Ectodermal cell (in vitro differentiated cells): ENCODE measurements at regions not wholly inside any gene's neighbourhood (a gene's known extent, or its start where the extent isn't known, plus 50 kb on each side); places are given as distances from the start of the nearest gene placed in this dataset.

Experiments
- H3K27ac ChIP-seq: 2 replicates; pipeline ENCODE4 v1.7.0; 2013; ENCODE audit warnings: mild to moderate bottlenecking, low read depth, low read length; ENCODE audit not compliant: insufficient read depth, poor library complexity, severe bottlenecking
- H3K27me3 ChIP-seq: 2 replicates; pipeline ENCODE4 v1.7.0; 2013; ENCODE audit warnings: mild to moderate bottlenecking, low read length; ENCODE audit not compliant: insufficient read depth, control insufficient read depth, poor library complexity, severe bottlenecking
- H3K36me3 ChIP-seq: one replicate; pipeline ENCODE4 v1.7.0; 2013; ENCODE audit warnings: low read length; ENCODE audit not compliant: control insufficient read depth, insufficient read depth
- H3K4me1 ChIP-seq: one replicate; pipeline ENCODE4 v1.7.0; 2013; ENCODE audit warnings: low read length; ENCODE audit not compliant: control insufficient read depth, insufficient read depth
- H3K4me3 ChIP-seq: 2 replicates; pipeline ENCODE4 v1.7.0; 2013; ENCODE audit warnings: low read depth, low read length, control low read depth; ENCODE audit not compliant: insufficient read depth
- H3K9me3 ChIP-seq: 2 replicates; pipeline ENCODE4 v1.7.0; 2013; ENCODE audit warnings: mild to moderate bottlenecking, low read length, moderate library complexity; ENCODE audit not compliant: control insufficient read depth
- WGBS, 2 experiments: methylation state at CpG; one replicate each; pipeline ENCODE4 v1.1.7; 2013; ENCODE audit warnings: missing lambda C conversion rate in 2 of 2; 5-methylcytosine and 5-hydroxymethylcytosine counted together

GRCh38 chr3:82715091-82715856 lies 953.8 kb upstream of the GBE1 start:
- Histone ChIP-seq H3K36me3 (no peaks in the 10 kb centered on the region), H3K27ac (no peak overlapping the region), H3K4me3 (no peak overlapping the region), H3K27me3 (no peaks in the 10 kb centered on the region), H3K4me1 (no peaks in the 10 kb centered on the region), H3K9me3 (no peaks in the 10 kb centered on the region)
- 96 to 97% methylated on average over 53 of the region's 53 CpGs for WGBS, 2 experiments

GRCh38 chr3:82707035-82707434 lies 945.6 kb upstream of the GBE1 start:
- H3K36me3 ChIP-seq: no peaks in the 10 kb centered on the region
- no peaks in the 10 kb centered on the region for H3K4me1 ChIP-seq
- no peaks in the 10 kb centered on the region for H3K27me3 ChIP-seq
- H3K9me3 ChIP-seq: no peaks in the 10 kb centered on the region
- WGBS, 2 experiments: 89 to 91% methylated on average over 4 of the region's 4 CpGs
- no peak overlapping the region for H3K27ac ChIP-seq
- no peak overlapping the region for H3K4me3 ChIP-seq

GRCh38 chr3:82685761-82686160 lies 924.3 kb upstream of the GBE1 start:
- 83 to 97% methylated on average over 2 to 3 of the region's 3 CpGs for WGBS, 2 experiments
- Histone ChIP-seq H3K4me3 (no peak overlapping the region), H3K36me3 (no peaks in the 10 kb centered on the region), H3K4me1 (peaks cover 4% of the 10 kb centered on the region), H3K27ac (no peak overlapping the region), H3K9me3 (no peaks in the 10 kb centered on the region), H3K27me3 (no peaks in the 10 kb centered on the region)

GRCh38 chr3:82676356-82677026 lies 915.0 kb upstream of the GBE1 start:
- H3K9me3 ChIP-seq: no peaks in the 10 kb centered on the region
- H3K27ac ChIP-seq: no peak overlapping the region
- 100% methylated on average over 1 of the region's 1 CpG; no CpG with 5 or more reads in 1 of the 2 experiments for WGBS, 2 experiments
- H3K36me3 ChIP-seq: no peaks in the 10 kb centered on the region
- no peaks in the 10 kb centered on the region for H3K4me1 ChIP-seq
- no peak overlapping the region for H3K4me3 ChIP-seq
- H3K27me3 ChIP-seq: no peaks in the 10 kb centered on the region

- Histone ChIP-seq H3K9me3 (no peaks in the 10 kb centered on the region), H3K27ac (no peak overlapping the region), H3K36me3 (no peaks in the 10 kb centered on the region), H3K4me1 (no peaks in the 10 kb centered on the region), H3K4me3 (no peak overlapping the region), H3K27me3 (no peaks in the 10 kb centered on the region)
- 88% methylated on average over 2 of the region's 2 CpGs; no CpG with 5 or more reads in 1 of the 2 experiments for WGBS, 2 experiments
Observed at GRCh38 chr3:82672966-82673365, 911.5 kb upstream of the GBE1 start.

GRCh38 chr3:82671466-82671865 lies 910.0 kb upstream of the GBE1 start:
- Histone ChIP-seq H3K27me3 (no peaks in the 10 kb centered on the region), H3K4me3 (no peak overlapping the region), H3K4me1 (no peaks in the 10 kb centered on the region), H3K36me3 (no peaks in the 10 kb centered on the region), H3K9me3 (no peaks in the 10 kb centered on the region), H3K27ac (no peak overlapping the region)
- WGBS, 2 experiments: 83 to 93% methylated on average over 1 of the region's 1 CpG

GRCh38 chr3:82654708-82655107 lies 893.3 kb upstream of the GBE1 start:
- Histone ChIP-seq H3K4me1 (no peaks in the 10 kb centered on the region), H3K9me3 (no peaks in the 10 kb centered on the region), H3K27me3 (no peaks in the 10 kb centered on the region), H3K27ac (no peak overlapping the region), H3K36me3 (no peaks in the 10 kb centered on the region), H3K4me3 (no peak overlapping the region)
- 92 to 95% methylated on average over 2 to 3 of the region's 3 CpGs for WGBS, 2 experiments

- no peaks in the 10 kb centered on the region for H3K36me3 ChIP-seq
- H3K4me1 ChIP-seq: no peaks in the 10 kb centered on the region
- no peak overlapping the region for H3K4me3 ChIP-seq
- H3K9me3 ChIP-seq: peaks cover 2% of the 10 kb centered on the region
- no peak overlapping the region for H3K27ac ChIP-seq
- no peaks in the 10 kb centered on the region for H3K27me3 ChIP-seq
Observed at GRCh38 chr3:82643948-82644347, 882.5 kb upstream of the GBE1 start.

GRCh38 chr3:82641701-82642100 lies 880.3 kb upstream of the GBE1 start:
- H3K9me3 ChIP-seq: peaks cover 2% of the 10 kb centered on the region
- 94 to 95% methylated on average over 2 of the region's 2 CpGs for WGBS, 2 experiments
- no peak overlapping the region for H3K4me3 ChIP-seq
- H3K36me3 ChIP-seq: no peaks in the 10 kb centered on the region
- no peaks in the 10 kb centered on the region for H3K4me1 ChIP-seq
- no peak overlapping the region for H3K27ac ChIP-seq
- H3K27me3 ChIP-seq: no peaks in the 10 kb centered on the region

- Histone ChIP-seq H3K27me3 (no peaks in the 10 kb centered on the region), H3K27ac (no peak overlapping the region), H3K36me3 (no peaks in the 10 kb centered on the region), H3K9me3 (peaks cover 2% of the 10 kb centered on the region), H3K4me3 (no peak overlapping the region), H3K4me1 (no peaks in the 10 kb centered on the region)
- WGBS, 2 experiments: 91% methylated on average over 3 of the region's 3 CpGs
Observed at GRCh38 chr3:82640254-82640653, 878.8 kb upstream of the GBE1 start.
